HFF-Myc (cell line): ENCODE measurements at regions not wholly inside any gene's neighbourhood (a gene's known extent, or its start where the extent isn't known, plus 50 kb on each side); places are given as distances from the start of the nearest gene placed in this dataset.

Experiments used
- DNase-seq: peaks from one replicate; pipeline ENCODE4 v3.0.0-alpha.2; 2011; ENCODE audit warnings: low read depth; ENCODE audit errors: extremely low read depth
- H3K4me3 ChIP-seq: replicated peaks from 2 replicates; pipeline ENCODE4 v1.5.1; 2011; ENCODE audit warnings: low read depth, mild to moderate bottlenecking, control low read depth, low read length
- CTCF ChIP-seq: IDR thresholded peaks from 2 replicates; pipeline ENCODE4 v1.5.1; 2012; ENCODE audit warnings: mild to moderate bottlenecking, low read depth, low read length, control low read depth; ENCODE audit errors: missing control alignments

DNA sequence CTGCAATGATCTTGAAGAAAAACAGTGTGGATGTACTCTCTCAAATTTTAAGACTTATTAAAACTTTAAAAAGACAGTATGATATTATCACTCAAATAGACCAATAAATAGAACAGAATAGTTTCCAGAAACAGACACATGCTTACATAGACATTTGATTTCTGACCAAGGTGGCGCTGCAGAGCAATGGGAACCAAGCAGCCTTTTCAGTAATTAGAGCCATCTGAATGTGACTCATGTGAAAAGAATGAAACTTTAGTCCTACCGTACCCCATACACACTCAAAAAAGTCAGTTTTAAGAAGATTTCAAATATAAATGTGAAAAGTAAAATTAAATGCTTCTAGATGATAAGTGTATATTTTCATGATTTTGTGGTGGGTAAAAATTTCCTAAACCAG lies 74.2 kb upstream of the MS4A8 start:
- DNase-seq, result peak; percentile 41
- no peak overlapping the region for H3K4me3 ChIP-seq
- TF ChIP-seq CTCF, result peak; percentile 37

DNA sequence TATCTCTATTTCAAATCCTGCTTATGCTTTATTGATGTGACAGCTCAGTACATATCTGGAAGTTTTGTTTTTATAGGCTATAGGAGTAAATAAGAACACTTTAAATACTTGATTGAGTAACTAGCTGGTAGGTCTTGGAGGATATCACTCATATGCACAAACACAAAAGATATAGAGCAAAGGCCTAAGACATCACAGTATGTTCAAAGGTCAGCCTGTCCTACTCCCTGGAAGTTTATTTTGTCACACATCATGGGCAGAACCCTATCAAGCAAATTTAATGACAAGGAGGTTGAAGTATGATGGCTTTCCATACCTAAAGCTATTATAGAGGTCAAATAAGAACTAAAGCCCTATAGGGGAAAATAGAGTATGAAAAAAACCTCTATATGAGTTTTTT lies 70.0 kb upstream of the MS4A8 start:
- TF ChIP-seq CTCF, result no peak
- H3K4me3 ChIP-seq, result no peak overlapping the region
- DNase-seq, result no peak

DNA sequence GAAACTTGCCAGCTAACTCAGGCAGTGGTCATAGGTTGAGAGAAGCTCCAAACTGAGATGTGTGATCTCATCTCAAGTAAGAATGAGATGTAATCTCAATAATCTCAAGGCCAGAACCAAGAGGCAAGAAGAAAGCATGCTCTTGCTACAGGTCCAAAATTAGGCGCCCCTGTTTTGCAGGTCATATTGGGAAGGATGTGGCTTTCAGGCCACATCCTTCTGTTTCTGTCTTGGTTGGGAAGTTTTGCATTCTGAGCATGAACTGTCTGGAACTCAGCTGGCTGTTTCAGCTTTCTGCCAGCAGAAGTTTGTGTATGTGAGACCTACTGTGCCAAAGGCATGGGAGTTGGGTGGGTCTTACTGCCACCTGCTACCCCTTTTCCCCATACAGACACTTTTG lies 67.5 kb upstream of the MS4A8 start:
- no peak for DNase-seq
- no peak for TF ChIP-seq CTCF
- no peak overlapping the region for H3K4me3 ChIP-seq

DNA sequence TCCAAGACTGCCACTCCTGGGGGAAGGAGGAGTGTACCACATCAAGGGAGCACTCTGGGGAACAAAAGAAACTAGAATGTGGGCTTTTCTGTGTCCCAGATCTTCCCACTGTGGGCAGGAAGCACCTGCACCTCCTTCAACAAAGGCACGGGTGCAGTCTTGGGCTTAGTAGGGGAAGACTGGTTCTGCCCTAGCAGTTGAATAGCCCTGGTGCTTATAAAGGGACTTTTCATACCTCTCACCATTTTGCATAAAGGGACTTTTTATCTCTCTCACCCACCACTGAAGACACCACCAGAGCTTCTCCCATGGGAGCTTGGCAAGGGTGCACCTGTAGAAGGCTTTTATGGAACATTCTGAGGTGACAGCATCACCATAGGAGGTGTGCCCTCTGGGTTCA lies 65.8 kb upstream of the MS4A8 start:
- no peak for TF ChIP-seq CTCF
- H3K4me3 ChIP-seq, result no peak overlapping the region
- DNase-seq, result no peak

DNA sequence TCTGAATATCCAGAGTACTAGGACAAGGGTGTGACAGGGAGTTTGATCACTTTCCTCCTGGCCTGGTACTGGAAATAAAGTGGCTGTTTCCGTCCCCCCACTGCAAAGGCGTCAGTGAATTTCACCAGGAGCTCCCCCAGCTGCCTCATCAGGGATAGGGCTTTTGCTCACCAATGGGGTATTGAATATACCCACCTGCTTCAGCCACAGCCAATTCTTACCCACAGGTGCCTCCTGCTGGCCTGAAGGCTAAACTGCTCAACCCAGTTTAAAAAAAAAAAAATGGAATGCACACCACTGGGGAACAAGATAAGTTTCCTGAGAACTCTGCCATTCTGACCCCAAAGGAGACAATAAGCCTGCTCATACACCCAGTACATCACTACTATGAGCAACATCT lies 65.3 kb upstream of the MS4A8 start:
- H3K4me3 ChIP-seq, result no peak overlapping the region
- no peak for DNase-seq
- TF ChIP-seq CTCF, result no peak

DNA sequence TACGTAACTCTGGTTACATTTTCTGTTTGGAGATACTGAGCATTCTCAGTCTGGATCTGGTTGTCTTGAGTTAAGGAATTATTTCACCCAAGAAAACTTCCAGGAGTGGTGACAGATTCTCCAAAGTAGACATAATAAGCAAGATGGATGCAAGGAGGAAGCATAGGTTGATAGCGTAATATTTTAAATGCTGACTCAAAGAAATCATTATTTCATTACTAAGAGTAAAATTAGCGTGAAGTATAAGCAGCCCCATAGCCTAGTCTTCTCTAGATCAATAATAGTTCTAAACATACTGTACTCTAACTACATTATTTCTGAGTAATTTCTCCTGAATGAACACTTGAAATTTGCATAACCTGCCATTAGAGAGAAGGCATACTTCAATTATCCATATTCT lies 57.5 kb upstream of the MS4A8 start:
- no peak for TF ChIP-seq CTCF
- no peak for DNase-seq
- no peak overlapping the region for H3K4me3 ChIP-seq

DNA sequence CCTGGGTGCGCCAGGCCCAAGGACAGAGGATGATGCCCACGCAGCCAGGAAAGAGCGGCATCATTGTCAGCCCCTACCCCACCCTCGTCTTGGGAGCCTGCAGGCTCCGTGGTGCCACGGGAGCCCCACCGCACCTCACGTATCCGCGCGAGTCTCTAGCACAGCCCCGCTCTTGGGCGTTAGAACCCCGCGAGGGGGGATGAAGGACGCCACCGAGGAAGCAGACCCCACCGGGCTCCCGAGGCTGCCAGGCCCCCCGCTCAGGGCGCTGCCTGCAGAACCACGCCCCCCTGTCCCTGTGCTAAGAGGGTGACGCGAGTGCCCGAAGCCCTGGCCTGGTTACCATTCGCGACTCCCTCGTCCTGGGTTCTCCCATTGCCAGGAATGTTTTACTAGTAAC lies 52.3 kb upstream of the MS4A8 start:
- TF ChIP-seq CTCF, result no peak
- no peak for DNase-seq
- no peak overlapping the region for H3K4me3 ChIP-seq
